Bronchial epithelial cell (primary cell): ENCODE measurements at regions not wholly inside any gene's neighbourhood (a gene's known extent, or its start where the extent isn't known, plus 50 kb on each side); places are given as distances from the start of the nearest gene placed in this dataset.
A peak's percentile ranks its signal among the peaks of the same experiment; 100 is the strongest.

Source experiments
- DNase-seq: peaks from one replicate; pipeline ENCODE4 v3.0.0-alpha.2; 2010; ENCODE audit warnings: low read depth
- FAIRE-seq: peaks from 2 replicates; lab custom pipeline; 2011; peaks lifted over from hg19 to GRCh38; lab: Jason Lieb, UNC
- H3K27me3 ChIP-seq: 2 replicates; pipeline ENCODE4 v1.5.1; 2011; ENCODE audit warnings: low read length; ENCODE audit not compliant: control insufficient read depth, insufficient read depth
- H3K36me3 ChIP-seq: 2 replicates; pipeline ENCODE4 v1.5.1; 2011; ENCODE audit warnings: low read length; ENCODE audit not compliant: control insufficient read depth, insufficient read depth
- H3K4me3 ChIP-seq: 2 replicates; pipeline ENCODE4 v1.5.1; 2011; ENCODE audit warnings: mild to moderate bottlenecking, low read depth, low read length, control low read depth
- CTCF ChIP-seq: IDR thresholded peaks from 2 replicates; pipeline ENCODE4 v1.5.1; 2011; ENCODE audit warnings: mild to moderate bottlenecking, moderate library complexity, low read length, control low read depth, inconsistent platforms; ENCODE audit not compliant: insufficient read depth, severe bottlenecking

DNA sequence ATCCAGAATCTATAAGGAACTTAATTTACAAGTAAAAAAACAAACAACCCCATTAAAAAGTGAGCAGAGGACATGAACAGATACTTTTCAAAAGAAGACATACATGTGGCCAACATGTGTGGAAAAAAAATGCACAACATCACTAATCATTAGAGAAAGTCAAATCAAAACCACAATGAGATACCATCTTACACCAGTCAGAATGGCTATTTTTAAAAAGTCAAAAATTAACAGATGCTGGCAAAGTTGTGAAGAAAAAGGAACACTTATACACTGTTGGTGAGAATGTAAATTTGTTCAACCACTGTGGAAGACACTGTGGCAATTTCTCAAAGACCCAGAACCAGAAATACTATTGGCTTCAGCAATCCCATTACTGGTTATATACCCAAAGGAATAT lies 830.0 kb upstream of the ALCAM start:
- no peak for TF ChIP-seq CTCF
- H3K4me3 ChIP-seq, result no peak overlapping the region
- H3K27me3 ChIP-seq, result no peaks in the 10 kb centered on the region
- no peak for FAIRE-seq
- no peak for DNase-seq
- no peaks in the 10 kb centered on the region for H3K36me3 ChIP-seq

DNA sequence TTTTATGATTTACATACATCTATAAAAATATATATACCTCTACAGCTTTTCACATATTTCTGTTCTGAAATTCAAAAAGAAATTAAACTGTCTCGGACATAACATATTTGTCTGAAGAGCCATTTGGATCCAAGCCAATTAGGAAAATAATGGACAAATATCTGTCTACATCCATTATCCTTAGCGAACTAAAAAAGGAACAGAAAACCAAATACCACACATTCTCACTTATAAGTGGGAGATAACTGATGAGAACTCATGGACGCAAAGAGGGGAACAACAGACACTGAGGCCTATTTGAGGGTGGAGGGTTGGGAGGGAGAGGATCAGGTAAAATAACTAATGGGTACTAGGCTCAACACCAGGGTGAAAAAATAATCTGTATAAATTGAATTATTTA lies 829.4 kb upstream of the ALCAM start:
- TF ChIP-seq CTCF, result no peak
- no peak for FAIRE-seq
- no peak for DNase-seq
- no peaks in the 10 kb centered on the region for H3K27me3 ChIP-seq
- no peak overlapping the region for H3K4me3 ChIP-seq
- no peaks in the 10 kb centered on the region for H3K36me3 ChIP-seq

DNA sequence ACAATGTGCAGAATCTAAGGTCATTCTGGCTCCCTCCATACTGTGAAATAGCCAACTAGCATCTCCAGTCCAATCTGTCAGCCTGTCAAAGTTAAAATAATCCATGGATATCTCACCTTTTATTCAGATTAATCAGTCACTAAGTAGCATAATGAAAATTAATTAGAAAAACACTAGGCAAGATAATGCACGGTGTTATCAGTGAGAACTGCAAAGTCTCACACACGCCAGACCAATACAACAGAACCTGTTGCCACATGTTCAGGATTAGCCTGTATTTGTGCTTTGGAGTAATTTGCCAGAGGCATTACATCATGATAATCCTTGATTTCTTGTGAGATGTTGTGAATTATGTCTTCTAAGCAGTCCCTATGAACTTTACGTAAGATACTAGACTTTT lies 820.4 kb upstream of the ALCAM start:
- peak; percentile 80 for DNase-seq
- H3K36me3 ChIP-seq, result no peaks in the 10 kb centered on the region
- H3K27me3 ChIP-seq, result no peaks in the 10 kb centered on the region
- TF ChIP-seq CTCF, result no peak
- H3K4me3 ChIP-seq, result no peak overlapping the region
- FAIRE-seq, result no peak

DNA sequence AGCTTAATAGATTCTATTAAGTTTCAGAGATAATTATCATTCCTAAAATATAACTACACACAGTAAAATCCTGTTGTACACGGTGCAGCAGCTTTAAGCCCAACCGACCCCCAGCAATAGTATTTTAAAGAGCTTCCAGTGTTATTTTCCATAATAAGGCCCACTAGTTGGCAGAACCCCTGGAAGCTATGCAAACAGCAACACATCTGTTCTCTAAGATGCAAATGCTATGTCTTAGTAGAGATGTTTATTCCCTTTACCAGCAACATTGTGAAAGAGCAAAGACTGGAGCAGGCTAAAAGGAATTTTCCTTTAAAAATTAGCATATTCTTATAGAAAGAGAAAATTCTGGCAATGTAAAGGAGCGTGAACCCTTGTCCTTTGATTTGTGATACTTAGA lies 819.7 kb upstream of the ALCAM start:
- TF ChIP-seq CTCF, result no peak
- Histone ChIP-seq H3K27me3 (no peaks in the 10 kb centered on the region), H3K4me3 (no peak overlapping the region), H3K36me3 (no peaks in the 10 kb centered on the region)
- FAIRE-seq (no peak), DNase-seq (no peak)

- DNase-seq (no peak), FAIRE-seq (no peak)
- no peaks in the 10 kb centered on the region for H3K36me3 ChIP-seq
- no peak overlapping the region for H3K4me3 ChIP-seq
- no peaks in the 10 kb centered on the region for H3K27me3 ChIP-seq
- TF ChIP-seq CTCF, result no peak
Observed at GRCh38 chr3:104548401-104548800, 818.3 kb upstream of the ALCAM start.

GRCh38 chr3:104549099-104549714 lies 817.5 kb upstream of the ALCAM start:
- TF ChIP-seq CTCF, result no peak
- DNase-seq, result no peak
- Histone ChIP-seq H3K36me3 (no peaks in the 10 kb centered on the region), H3K4me3 (no peak overlapping the region), H3K27me3 (no peaks in the 10 kb centered on the region)
- no peak for FAIRE-seq
